Fibroblast of mammary gland (primary cell): ENCODE measurements at regions not wholly inside any gene's neighbourhood (a gene's known extent, or its start where the extent isn't known, plus 50 kb on each side); places are given as distances from the start of the nearest gene placed in this dataset.

Experiments
- DNase-seq: peaks from one replicate; pipeline ENCODE4 v3.0.0-alpha.2; 2010; ENCODE audit warnings: low read depth
- H3K4me3 ChIP-seq: 2 replicates; pipeline ENCODE4 v1.5.1; 2011; ENCODE audit warnings: low read depth, mild to moderate bottlenecking, low read length, moderate library complexity; ENCODE audit not compliant: control insufficient read depth
- CTCF ChIP-seq: conservative IDR thresholded peaks from 2 replicates; pipeline ENCODE4 v1.5.1; 2011; ENCODE audit warnings: low read depth, low read length, inconsistent platforms; ENCODE audit not compliant: control insufficient read depth, insufficient read depth

GRCh38 chr6:4351520-4352321 is 216.3 kb upstream of the ECI2 start:
- peak overlapping the region; percentile 41 for H3K4me3 ChIP-seq
- no peak for TF ChIP-seq CTCF
- peak; percentile 94 for DNase-seq

GRCh38 chr6:4350567-4351519 is 215.5 kb upstream of the ECI2 start:
- no peak for TF ChIP-seq CTCF
- no peak overlapping the region for H3K4me3 ChIP-seq
- DNase-seq, result peak; percentile 78

- DNase-seq, result no peak
Measured at GRCh38 chr6:4349931-4350330, 214.6 kb upstream of the ECI2 start.

GRCh38 chr6:4349323-4349722 is 213.9 kb upstream of the ECI2 start:
- DNase-seq, result no peak
- no peak overlapping the region for H3K4me3 ChIP-seq
- TF ChIP-seq CTCF, result no peak

More at GRCh38 chr6:4349931-4350330, 214.6 kb upstream of the ECI2 start:
- H3K4me3 ChIP-seq, result no peak overlapping the region
- no peak for TF ChIP-seq CTCF

- TF ChIP-seq CTCF, result no peak
- DNase-seq, result peak; percentile 27
- no peak overlapping the region for H3K4me3 ChIP-seq
Measured at GRCh38 chr6:4348462-4349112, 213.2 kb upstream of the ECI2 start.

GRCh38 chr6:4347877-4348276 is 212.5 kb upstream of the ECI2 start:
- no peak for DNase-seq
- no peak for TF ChIP-seq CTCF
- no peak overlapping the region for H3K4me3 ChIP-seq
